ENCODE measurements at regions not wholly inside any gene's neighbourhood (a gene's known extent, or its start where the extent isn't known, plus 50 kb on each side); places are given as distances from the start of the nearest gene placed in this dataset.

GRCh38 chr9:134487066-134487710 lies 154.4 kb upstream of the COL5A1 start:
- no peak for DNase-seq (ENCODE audit: low spot score)

DNA sequence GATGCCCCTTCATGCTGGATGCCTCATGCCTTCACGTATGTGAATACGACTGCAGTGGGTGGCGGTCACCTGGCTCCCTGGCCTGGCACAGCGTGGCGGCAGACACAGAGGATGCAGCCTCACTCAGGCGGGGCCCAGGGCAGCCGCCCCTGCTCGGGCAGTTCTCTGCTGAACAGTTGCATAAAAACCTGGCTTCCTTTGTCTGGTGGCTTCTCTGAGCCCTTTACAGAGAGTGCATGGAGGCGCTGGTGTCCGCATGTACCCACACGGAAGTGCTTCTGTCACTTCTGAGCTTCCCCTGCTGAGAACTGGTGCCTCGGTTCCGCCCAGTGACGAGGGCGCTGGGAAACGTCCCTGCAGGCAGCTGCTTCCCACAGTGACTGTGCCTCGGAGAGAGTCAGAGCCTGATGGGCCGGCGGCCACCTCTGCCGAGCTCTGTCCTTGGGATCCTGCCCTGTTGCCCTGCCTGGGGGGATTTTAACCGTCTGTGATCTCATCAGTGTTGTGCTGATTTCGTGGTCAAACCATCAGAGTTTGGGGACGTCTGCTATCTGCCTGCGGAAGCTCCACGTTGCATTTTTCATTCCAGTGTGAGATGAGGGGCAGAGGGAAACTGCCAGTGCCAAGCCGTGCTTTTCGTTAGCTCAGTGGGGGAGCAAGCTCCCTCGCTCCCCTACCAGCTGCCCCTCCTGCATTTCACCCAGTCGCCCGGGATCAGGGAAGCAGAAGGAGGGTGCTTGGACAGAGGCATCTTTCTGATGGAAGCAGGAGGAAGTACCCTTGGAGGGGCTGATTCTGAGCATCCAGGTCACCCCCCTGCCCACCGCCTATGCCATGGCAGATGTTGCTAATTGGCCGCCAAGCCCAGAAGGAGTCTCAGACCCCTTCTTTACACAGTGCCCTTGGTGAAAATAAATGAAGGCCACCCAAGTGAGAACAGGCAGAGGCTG lies 153.0 kb upstream of the COL5A1 start:
- peak; percentile 85 for DNase-seq (ENCODE audit: low spot score)

- DNase-seq (ENCODE audit: low spot score) = no peak
Observed at GRCh38 chr9:134489621-134490408, 151.8 kb upstream of the COL5A1 start.

GRCh38 chr9:134490446-134490845 lies 151.2 kb upstream of the COL5A1 start:
- no peak for DNase-seq (ENCODE audit: low spot score)

- no peak for DNase-seq (ENCODE audit: low spot score)
Observed at GRCh38 chr9:134491196-134491835, 150.3 kb upstream of the COL5A1 start.

GRCh38 chr9:134491856-134492255 lies 149.7 kb upstream of the COL5A1 start:
- DNase-seq (ENCODE audit: low spot score) = no peak

DNA sequence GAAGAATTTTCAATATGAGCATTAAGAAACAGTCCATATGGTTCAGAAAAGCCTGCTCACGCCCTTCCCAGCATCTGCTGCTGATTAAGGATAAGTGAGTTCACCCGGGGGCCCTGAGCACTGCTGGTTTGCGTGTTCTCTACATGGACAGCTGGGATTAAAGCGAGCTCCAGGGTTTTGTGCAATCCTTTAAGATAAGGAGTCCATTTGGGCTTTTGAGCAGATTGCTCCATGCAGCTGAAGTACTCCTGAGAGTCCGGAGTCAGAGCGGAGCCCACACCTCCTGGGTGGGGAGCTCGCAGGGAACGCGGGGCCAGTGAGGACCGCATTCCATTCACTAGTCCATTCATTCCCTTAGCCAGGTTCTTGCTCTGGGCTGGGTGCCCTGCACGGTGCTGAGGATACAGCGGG lies 149.3 kb upstream of the COL5A1 start:
- DNase-seq (ENCODE audit: low spot score) = peak; percentile 93

DNA sequence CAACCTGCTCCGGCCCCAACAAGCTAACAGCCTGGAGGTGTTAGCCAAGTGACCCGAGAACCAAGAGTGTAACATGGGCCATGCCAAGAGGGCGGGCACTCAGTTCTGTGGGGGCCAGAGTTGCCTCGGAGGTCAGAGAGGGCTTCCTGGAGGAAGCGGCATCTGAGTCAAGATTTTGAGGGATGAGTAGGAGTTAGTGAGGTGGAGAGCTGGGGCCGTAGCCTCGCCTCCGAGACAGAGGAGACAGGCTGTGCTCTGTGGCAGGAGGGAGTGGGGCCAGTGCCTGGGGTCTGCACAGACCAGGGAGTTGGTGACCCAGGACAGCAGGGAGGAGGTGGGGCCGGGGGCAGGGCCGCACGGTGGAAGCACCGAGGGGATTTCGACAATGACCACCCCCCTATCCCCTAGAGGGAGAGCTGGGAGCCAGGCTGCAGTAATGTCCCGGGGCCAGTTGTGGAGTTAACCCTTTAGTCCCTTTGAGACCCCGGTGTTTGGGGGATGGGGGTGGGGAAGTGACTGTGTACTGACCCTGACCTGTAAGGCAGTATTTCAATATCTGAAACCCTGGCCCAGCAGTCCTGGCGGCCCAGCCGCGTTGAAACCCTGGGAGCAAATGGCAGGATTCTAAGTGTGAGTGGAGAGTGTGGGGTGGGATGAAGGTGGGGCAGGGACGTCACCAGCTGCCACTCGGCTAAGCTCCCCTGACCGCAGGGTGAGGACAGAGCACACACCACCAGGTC lies 148.7 kb upstream of the COL5A1 start:
- DNase-seq (ENCODE audit: low spot score) = no peak

GRCh38 chr9:134493461-134494272 lies 147.9 kb upstream of the COL5A1 start:
- DNase-seq (ENCODE audit: low spot score) = no peak

GRCh38 chr9:134494273-134494815 lies 147.3 kb upstream of the COL5A1 start:
- DNase-seq (ENCODE audit: low spot score) = no peak

GRCh38 chr9:134494905-134495304 lies 146.7 kb upstream of the COL5A1 start:
- DNase-seq (ENCODE audit: low spot score) = no peak

- no peak for DNase-seq (ENCODE audit: low spot score)
Observed at GRCh38 chr9:134495881-134496412, 145.7 kb upstream of the COL5A1 start.

DNA sequence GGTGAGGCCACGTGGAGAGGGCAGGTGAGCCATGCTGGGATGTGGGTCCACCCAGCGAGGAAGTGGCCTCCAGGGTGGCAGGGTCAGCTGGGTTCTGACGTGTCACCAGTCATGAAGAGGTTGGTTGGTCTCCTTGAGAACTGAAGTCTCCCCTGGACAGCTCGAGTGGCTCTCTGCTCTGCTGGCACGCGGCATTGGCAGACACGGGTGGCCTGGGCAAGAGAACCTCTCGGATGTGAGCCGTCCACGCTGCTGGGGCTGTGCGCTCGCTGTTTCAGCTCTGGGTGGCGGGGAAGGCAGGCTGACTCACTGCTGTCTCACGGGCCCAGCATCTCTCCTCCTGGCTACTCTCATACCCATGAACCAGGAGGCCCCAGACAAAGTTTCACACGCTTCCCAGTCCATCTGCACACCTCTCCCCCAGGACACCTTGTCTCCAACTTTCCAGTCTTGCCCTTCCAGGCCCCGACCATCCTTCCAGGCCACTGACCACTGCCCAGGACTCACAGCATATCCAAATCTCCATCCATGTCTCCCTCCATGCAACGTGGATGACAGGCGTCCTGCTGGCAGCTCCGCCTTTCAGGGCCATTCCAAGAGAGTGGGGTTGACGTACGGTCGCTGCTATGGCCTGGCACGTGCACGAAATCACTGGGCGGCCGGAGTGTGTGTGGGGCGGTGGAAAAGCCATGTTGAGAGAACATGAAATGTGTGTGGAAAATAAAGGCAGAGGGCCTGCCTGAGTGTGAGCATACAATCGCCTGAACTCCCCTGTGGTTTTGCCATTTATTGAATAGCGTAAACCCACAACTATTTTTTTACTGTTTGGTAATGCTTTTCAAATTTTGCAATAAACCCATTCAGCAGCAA lies 145.0 kb upstream of the COL5A1 start:
- DNase-seq (ENCODE audit: low spot score) = peak; percentile 88

DNA sequence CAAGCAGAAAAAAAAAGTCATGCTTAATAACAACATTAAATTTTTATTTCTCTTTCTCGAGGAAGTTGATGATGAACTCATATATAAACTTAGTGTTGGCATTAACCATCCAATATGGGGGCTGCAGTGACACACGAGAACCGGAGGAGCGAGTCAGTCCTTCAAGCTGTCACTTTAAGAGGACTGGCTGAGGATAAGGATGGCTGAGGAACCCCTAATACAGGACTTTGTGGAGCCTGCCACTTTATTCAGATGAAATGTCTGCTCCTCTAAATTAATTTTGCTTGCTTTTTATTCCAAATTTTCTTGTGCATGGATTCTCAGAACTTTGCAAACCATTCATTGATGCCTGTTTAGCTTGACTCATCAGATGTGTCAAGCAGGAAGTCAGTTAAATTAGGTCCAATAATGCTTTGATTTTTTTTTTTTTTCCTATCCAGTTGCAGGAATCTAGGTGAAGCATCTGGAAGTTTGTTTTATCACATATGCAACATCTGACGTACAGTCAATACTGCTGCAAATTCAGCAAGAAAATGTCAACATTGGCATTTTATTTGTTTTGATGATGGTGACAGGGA lies 144.2 kb upstream of the COL5A1 start:
- DNase-seq (ENCODE audit: low spot score) = no peak

DNA sequence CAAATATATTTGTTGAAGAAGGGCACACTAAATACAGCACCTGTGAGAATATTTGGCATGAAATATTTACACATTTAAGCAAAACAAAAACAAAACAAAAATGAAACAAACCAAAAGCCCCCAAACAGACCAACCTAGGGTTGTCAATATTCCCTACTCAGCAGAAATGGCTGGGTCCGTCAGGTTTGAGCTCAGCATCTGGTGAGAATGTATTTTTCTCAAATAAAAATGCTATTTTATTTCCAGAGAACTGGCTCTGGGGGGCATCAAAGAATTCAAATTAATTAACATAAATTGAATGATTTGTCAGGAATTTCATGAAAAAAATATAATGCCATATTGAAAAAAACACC lies 142.8 kb upstream of the COL5A1 start:
- DNase-seq (ENCODE audit: low spot score) = no peak

- DNase-seq (ENCODE audit: low spot score) = no peak
Observed at GRCh38 chr9:134500931-134501760, 140.5 kb upstream of the COL5A1 start.

GRCh38 chr9:134501761-134502265 lies 139.8 kb upstream of the COL5A1 start:
- no peak for DNase-seq (ENCODE audit: low spot score)

Data from AG20443 (cell line).